IMR-90 (cell line): ENCODE measurements at regions not wholly inside any gene's neighbourhood (a gene's known extent, or its start where the extent isn't known, plus 50 kb on each side); places are given as distances from the start of the nearest gene placed in this dataset.

Source experiments
- BHLHE40 ChIP-seq: fragments of 150-350 bp; IDR thresholded peaks from 2 replicates; pipeline ENCODE4 v1.6.1; 2016; ENCODE audit warnings: mild to moderate bottlenecking, low read depth, low read length
- CEBPB ChIP-seq: IDR thresholded peaks from 2 replicates; pipeline ENCODE4 v1.6.1; 2012; ENCODE audit warnings: low read depth, low read length, improper control_type of control experiment
- CHD1 ChIP-seq: IDR thresholded peaks from 2 replicates; pipeline ENCODE4 v1.6.1; 2012; ENCODE audit warnings: low read depth, low read length, improper control_type of control experiment
- CTCF ChIP-seq: conservative IDR thresholded peaks from 2 replicates; pipeline ENCODE4 v1.5.1; 2012; ENCODE audit warnings: mild to moderate bottlenecking, low read depth, low read length, improper control_type of control experiment
- ELK1 ChIP-seq: fragments of 150-350 bp; IDR thresholded peaks from 2 replicates; pipeline ENCODE4 v1.6.1; 2016; ENCODE audit warnings: low read depth, mild to moderate bottlenecking, low read length, moderate library complexity, borderline replicate concordance
- FOS ChIP-seq: fragments of 150-350 bp; IDR thresholded peaks from 2 replicates; pipeline ENCODE4 v1.6.1; 2016; ENCODE audit warnings: low read depth, low read length
- MAFK ChIP-seq: IDR thresholded peaks from 2 replicates; pipeline ENCODE4 v1.6.1; 2012; ENCODE audit warnings: low read depth, low read length, improper control_type of control experiment
- MAZ ChIP-seq: IDR thresholded peaks from 2 replicates; pipeline ENCODE4 v1.6.1; 2012; ENCODE audit warnings: low read depth, mild to moderate bottlenecking, low read length, improper control_type of control experiment, moderate library complexity, borderline replicate concordance
- NFE2L2 ChIP-seq: fragments of 150-350 bp; IDR thresholded peaks from 2 replicates; pipeline ENCODE4 v1.6.1; 2016; ENCODE audit warnings: low read depth, mild to moderate bottlenecking, low read length
- POLR2A ChIP-seq: IDR thresholded peaks from 2 replicates; pipeline ENCODE4 v1.6.1; 2012; ENCODE audit warnings: mild to moderate bottlenecking, low read depth, low read length
- RAD21 ChIP-seq: IDR thresholded peaks from 2 replicates; pipeline ENCODE4 v1.6.1; 2012; ENCODE audit warnings: low read length, improper control_type of control experiment
- RFX5 ChIP-seq: IDR thresholded peaks from 2 replicates; pipeline ENCODE4 v1.8.0; 2012; ENCODE audit warnings: low read depth, mild to moderate bottlenecking, low read length, moderate library complexity
- SMC3 ChIP-seq: fragments of 150-350 bp; IDR thresholded peaks from 2 replicates; pipeline ENCODE4 v1.6.1; 2016; ENCODE audit warnings: low read depth, mild to moderate bottlenecking, antibody characterized with exemption, low read length, moderate library complexity
- USF2 ChIP-seq: fragments of 150-350 bp; IDR thresholded peaks from 2 replicates; pipeline ENCODE4 v1.6.1; 2017; ENCODE audit warnings: mild to moderate bottlenecking, antibody characterized with exemption, low read length, low read depth

GRCh38 chr1:168792592-168793125, 63.7 kb upstream of the DPT start:
- TF ChIP-seq CTCF, result no peak
- no peak for TF ChIP-seq RAD21
- no peak for TF ChIP-seq ELK1
- TF ChIP-seq BHLHE40, result no peak
- no peak for TF ChIP-seq POLR2A
- no peak for TF ChIP-seq SMC3
- no peak for TF ChIP-seq MAZ
- TF ChIP-seq MAFK, result no peak
- TF ChIP-seq RFX5, result no peak
- TF ChIP-seq USF2, result no peak
- TF ChIP-seq CEBPB, result no peak
- TF ChIP-seq CHD1, result no peak
- no peak for TF ChIP-seq NFE2L2
- TF ChIP-seq FOS, result no peak
